ENCODE measurements at regions not wholly inside any gene's neighbourhood (a gene's known extent, or its start where the extent isn't known, plus 50 kb on each side); places are given as distances from the start of the nearest gene placed in this dataset.
A peak's percentile ranks its signal among the peaks of the same experiment; 100 is the strongest.

- no peak for DNase-seq
Observed at GRCh38 chr1:110763149-110763548, 88.4 kb upstream of the KCNA3 start.

- no peak for DNase-seq
Observed at GRCh38 chr1:110760321-110760720, 85.6 kb upstream of the KCNA3 start.

GRCh38 chr1:110756506-110756905 lies 81.8 kb upstream of the KCNA3 start:
- peak; percentile 14 for DNase-seq

GRCh38 chr1:110752941-110753725 lies 78.4 kb upstream of the KCNA3 start:
- DNase-seq = no peak

GRCh38 chr1:110750562-110750961 lies 75.8 kb upstream of the KCNA3 start:
- no peak for DNase-seq

GRCh38 chr1:110749960-110750359 lies 75.2 kb upstream of the KCNA3 start:
- peak; percentile 18 for DNase-seq

- no peak for DNase-seq
Observed at GRCh38 chr1:110746644-110747259, 72.0 kb upstream of the KCNA3 start.

- DNase-seq = no peak
Observed at GRCh38 chr1:110743397-110743796, 68.7 kb upstream of the KCNA3 start.

- DNase-seq = peak; percentile 65
Observed at GRCh38 chr1:110736900-110737605, 62.3 kb upstream of the KCNA3 start.

GRCh38 chr1:110734133-110734680 lies 59.5 kb upstream of the KCNA3 start:
- peak; percentile 86 for DNase-seq

GRCh38 chr1:110731529-110731928 lies 56.8 kb upstream of the KCNA3 start:
- DNase-seq = no peak

- no peak for DNase-seq
Observed at GRCh38 chr1:110728388-110729001, 53.8 kb upstream of the KCNA3 start.

- no peak for DNase-seq
Observed at GRCh38 chr1:110727246-110727645, 52.5 kb upstream of the KCNA3 start.

- no peak for DNase-seq
Observed at GRCh38 chr1:110726755-110727154, 52.0 kb upstream of the KCNA3 start.
